ENCODE measurements at regions not wholly inside any gene's neighbourhood (a gene's known extent, or its start where the extent isn't known, plus 50 kb on each side); places are given as distances from the start of the nearest gene placed in this dataset.

DNA sequence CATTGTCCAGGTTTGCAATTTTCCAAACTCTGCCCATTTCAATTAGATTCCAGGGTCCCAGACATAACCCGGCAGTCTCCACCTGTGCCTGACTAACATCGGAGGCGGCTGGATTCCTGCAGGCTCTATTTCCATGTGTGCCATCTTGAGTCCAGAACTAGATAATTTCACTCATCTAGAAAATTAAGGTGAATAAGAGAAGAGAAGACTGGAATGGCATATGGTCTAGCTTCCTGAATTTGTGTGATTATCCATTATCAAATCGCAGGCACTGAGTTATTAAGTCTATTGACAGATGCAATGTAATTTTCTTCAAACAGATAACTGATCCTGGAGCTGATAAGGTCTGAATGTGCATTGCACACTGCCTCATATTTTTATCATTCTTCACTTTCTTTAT is 305.2 kb downstream of the ETAA1 start:
- Histone ChIP-seq H3K4me2 (no peak overlapping the region), H3K4me1 (no peaks in the 10 kb centered on the region), H3K9me3 (no peaks in the 10 kb centered on the region), H3K4me3 (no peak overlapping the region), H3K27ac (no peak overlapping the region)
- 69% methylated on average over 4 of the region's 4 CpGs for WGBS (ENCODE audit: missing lambda C conversion rate)
- ATAC-seq, result no peak
- ChIA-PET POLR2A (no interaction called here), CTCF (no interaction called here)
- no peak for DNase-seq (ENCODE audit: low read depth in 1 of 2, low spot score in 1 of 2)
- FAIRE-seq, result no peak
- TF ChIP-seq, protein P1, sequence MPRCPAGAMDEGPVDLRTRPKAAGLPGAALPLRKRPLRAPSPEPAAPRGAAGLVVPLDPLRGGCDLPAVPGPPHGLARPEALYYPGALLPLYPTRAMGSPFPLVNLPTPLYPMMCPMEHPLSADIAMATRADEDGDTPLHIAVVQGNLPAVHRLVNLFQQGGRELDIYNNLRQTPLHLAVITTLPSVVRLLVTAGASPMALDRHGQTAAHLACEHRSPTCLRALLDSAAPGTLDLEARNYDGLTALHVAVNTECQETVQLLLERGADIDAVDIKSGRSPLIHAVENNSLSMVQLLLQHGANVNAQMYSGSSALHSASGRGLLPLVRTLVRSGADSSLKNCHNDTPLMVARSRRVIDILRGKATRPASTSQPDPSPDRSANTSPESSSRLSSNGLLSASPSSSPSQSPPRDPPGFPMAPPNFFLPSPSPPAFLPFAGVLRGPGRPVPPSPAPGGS (IDR thresholded peaks at IDR 0.05), result no peak
- TF ChIP-seq TFCP2L1 (CRISPR knock-in tag; IDR thresholded peaks at IDR 0.05) (no peak), CEBPB (IDR thresholded peaks at IDR 0.05) (no peak), FOXS1 (CRISPR knock-in tag; IDR thresholded peaks at IDR 0.05) (no peak), RFX5 (IDR thresholded peaks at IDR 0.05) (no peak), JUN (IDR thresholded peaks at IDR 0.05) (no peak), HOXB13 (CRISPR knock-in tag; IDR thresholded peaks at IDR 0.05; ENCODE audit: low read depth) (no peak), MAZ (IDR thresholded peaks at IDR 0.05; ENCODE audit: borderline replicate concordance, low read depth, low read length) (no peak), POLR2A (IDR thresholded peaks at IDR 0.05; ENCODE audit: low read length) (no peak), NPAS2 (CRISPR knock-in tag; IDR thresholded peaks at IDR 0.05; ENCODE audit: borderline replicate concordance) (no peak), MYC (IDR thresholded peaks at IDR 0.05; ENCODE audit: borderline replicate concordance, low read length) (no peak), FOSB (CRISPR knock-in tag; IDR thresholded peaks at IDR 0.05) (no peak), HOXB5 (CRISPR knock-in tag; IDR thresholded peaks at IDR 0.05) (no peak), KDM5A (IDR thresholded peaks at IDR 0.05) (no peak), HDAC2 (IDR thresholded peaks at IDR 0.05) (no peak)
- TF ChIP-seq, protein P2, sequence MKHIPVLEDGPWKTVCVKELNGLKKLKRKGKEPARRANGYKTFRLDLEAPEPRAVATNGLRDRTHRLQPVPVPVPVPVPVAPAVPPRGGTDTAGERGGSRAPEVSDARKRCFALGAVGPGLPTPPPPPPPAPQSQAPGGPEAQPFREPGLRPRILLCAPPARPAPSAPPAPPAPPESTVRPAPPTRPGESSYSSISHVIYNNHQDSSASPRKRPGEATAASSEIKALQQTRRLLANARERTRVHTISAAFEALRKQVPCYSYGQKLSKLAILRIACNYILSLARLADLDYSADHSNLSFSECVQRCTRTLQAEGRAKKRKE (CRISPR knock-in tag; IDR thresholded peaks at IDR 0.05; ENCODE audit: low read depth), result no peak
- TF ChIP-seq, protein P3, sequence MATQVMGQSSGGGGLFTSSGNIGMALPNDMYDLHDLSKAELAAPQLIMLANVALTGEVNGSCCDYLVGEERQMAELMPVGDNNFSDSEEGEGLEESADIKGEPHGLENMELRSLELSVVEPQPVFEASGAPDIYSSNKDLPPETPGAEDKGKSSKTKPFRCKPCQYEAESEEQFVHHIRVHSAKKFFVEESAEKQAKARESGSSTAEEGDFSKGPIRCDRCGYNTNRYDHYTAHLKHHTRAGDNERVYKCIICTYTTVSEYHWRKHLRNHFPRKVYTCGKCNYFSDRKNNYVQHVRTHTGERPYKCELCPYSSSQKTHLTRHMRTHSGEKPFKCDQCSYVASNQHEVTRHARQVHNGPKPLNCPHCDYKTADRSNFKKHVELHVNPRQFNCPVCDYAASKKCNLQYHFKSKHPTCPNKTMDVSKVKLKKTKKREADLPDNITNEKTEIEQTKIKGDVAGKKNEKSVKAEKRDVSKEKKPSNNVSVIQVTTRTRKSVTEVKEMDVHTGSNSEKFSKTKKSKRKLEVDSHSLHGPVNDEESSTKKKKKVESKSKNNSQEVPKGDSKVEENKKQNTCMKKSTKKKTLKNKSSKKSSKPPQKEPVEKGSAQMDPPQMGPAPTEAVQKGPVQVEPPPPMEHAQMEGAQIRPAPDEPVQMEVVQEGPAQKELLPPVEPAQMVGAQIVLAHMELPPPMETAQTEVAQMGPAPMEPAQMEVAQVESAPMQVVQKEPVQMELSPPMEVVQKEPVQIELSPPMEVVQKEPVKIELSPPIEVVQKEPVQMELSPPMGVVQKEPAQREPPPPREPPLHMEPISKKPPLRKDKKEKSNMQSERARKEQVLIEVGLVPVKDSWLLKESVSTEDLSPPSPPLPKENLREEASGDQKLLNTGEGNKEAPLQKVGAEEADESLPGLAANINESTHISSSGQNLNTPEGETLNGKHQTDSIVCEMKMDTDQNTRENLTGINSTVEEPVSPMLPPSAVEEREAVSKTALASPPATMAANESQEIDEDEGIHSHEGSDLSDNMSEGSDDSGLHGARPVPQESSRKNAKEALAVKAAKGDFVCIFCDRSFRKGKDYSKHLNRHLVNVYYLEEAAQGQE (IDR thresholded peaks at IDR 0.05), result no peak
- TF ChIP-seq, protein P4, sequence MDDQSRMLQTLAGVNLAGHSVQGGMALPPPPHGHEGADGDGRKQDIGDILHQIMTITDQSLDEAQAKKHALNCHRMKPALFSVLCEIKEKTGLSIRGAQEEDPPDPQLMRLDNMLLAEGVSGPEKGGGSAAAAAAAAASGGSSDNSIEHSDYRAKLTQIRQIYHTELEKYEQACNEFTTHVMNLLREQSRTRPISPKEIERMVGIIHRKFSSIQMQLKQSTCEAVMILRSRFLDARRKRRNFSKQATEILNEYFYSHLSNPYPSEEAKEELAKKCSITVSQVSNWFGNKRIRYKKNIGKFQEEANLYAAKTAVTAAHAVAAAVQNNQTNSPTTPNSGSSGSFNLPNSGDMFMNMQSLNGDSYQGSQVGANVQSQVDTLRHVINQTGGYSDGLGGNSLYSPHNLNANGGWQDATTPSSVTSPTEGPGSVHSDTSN (IDR thresholded peaks at IDR 0.05), result no peak

DNA sequence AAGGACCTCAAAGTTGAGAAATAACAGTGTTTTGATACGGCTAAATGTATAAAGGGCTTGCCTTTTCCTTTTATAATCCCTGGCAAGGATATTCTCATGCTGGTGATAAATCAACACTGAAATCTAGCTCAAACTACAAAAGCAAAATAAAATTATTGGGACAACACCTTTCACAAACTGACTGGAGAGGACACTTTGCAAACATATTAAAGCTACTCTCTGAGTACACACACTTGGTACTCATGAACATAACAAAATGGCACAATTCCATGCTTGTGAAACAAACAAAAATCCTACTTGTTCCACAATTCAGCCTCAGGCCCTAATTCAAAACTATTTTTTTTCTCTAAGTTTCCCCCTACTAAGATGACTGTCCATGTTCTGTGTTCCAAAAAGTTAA is 305.8 kb downstream of the ETAA1 start:
- no peak for ATAC-seq
- WGBS (ENCODE audit: missing lambda C conversion rate), result 0% methylated on average over 1 of the region's 1 CpG

More for the DNA sequence above, 305.8 kb downstream of the ETAA1 start:
- Histone ChIP-seq H3K4me3 (no peak overlapping the region), H3K9me3 (no peaks in the 10 kb centered on the region), H3K27ac (no peak overlapping the region), H3K4me2 (no peak overlapping the region), H3K4me1 (no peaks in the 10 kb centered on the region)
- no peak for FAIRE-seq
- POLR2A ChIA-PET, result no interaction called here
- CTCF ChIA-PET, result no interaction called here
- DNase-seq (ENCODE audit: low read depth in 1 of 2, low spot score in 1 of 2), result no peak
- TF ChIP-seq, protein P3 (IDR thresholded peaks at IDR 0.05), result no peak
- TF ChIP-seq, protein P1 (IDR thresholded peaks at IDR 0.05), result no peak
